ENCODE measurements at regions not wholly inside any gene's neighbourhood (a gene's known extent, or its start where the extent isn't known, plus 50 kb on each side); places are given as distances from the start of the nearest gene placed in this dataset.

- DNase-seq (ENCODE audit: low spot score) = no peak
- no peak for TF ChIP-seq CTCF (IDR thresholded peaks at IDR 0.05; ENCODE audit: extremely low read depth, insufficient read depth, missing control alignments)
- in situ Hi-C loops (cut with MboI; ENCODE audit: low pct_unique_long_range_greater_than_20kb, low sequenced_read_pairs, unreplicated experiment) = no loop called here
Observed at GRCh38 chr12:98360401-98360800, 155.0 kb upstream of the TMPO start.

GRCh38 chr12:98369581-98369980 lies 145.8 kb upstream of the TMPO start:
- DNase-seq (ENCODE audit: low spot score) = no peak
- TF ChIP-seq CTCF (IDR thresholded peaks at IDR 0.05; ENCODE audit: extremely low read depth, insufficient read depth, missing control alignments) = no peak
- in situ Hi-C loops (cut with MboI; ENCODE audit: low pct_unique_long_range_greater_than_20kb, low sequenced_read_pairs, unreplicated experiment) = no loop called here

GRCh38 chr12:98370976-98371375 lies 144.4 kb upstream of the TMPO start:
- TF ChIP-seq CTCF (IDR thresholded peaks at IDR 0.05; ENCODE audit: extremely low read depth, insufficient read depth, missing control alignments) = no peak
- DNase-seq (ENCODE audit: low spot score) = no peak
- in situ Hi-C loops (cut with MboI; ENCODE audit: low pct_unique_long_range_greater_than_20kb, low sequenced_read_pairs, unreplicated experiment) = no loop called here

- DNase-seq (ENCODE audit: low spot score) = no peak
- in situ Hi-C loops (cut with MboI; ENCODE audit: low pct_unique_long_range_greater_than_20kb, low sequenced_read_pairs, unreplicated experiment) = no loop called here
- no peak for TF ChIP-seq CTCF (IDR thresholded peaks at IDR 0.05; ENCODE audit: extremely low read depth, insufficient read depth, missing control alignments)
Observed at GRCh38 chr12:98371419-98371818, 144.0 kb upstream of the TMPO start.

GRCh38 chr12:98372340-98373024 lies 142.9 kb upstream of the TMPO start:
- in situ Hi-C loops (cut with MboI; ENCODE audit: low pct_unique_long_range_greater_than_20kb, low sequenced_read_pairs, unreplicated experiment) = no loop called here
- TF ChIP-seq CTCF (IDR thresholded peaks at IDR 0.05; ENCODE audit: extremely low read depth, insufficient read depth, missing control alignments) = no peak
- no peak for DNase-seq (ENCODE audit: low spot score)

GRCh38 chr12:98373025-98373554 lies 142.3 kb upstream of the TMPO start:
- peak; percentile 25 for DNase-seq (ENCODE audit: low spot score)
- in situ Hi-C loops (cut with MboI; ENCODE audit: low pct_unique_long_range_greater_than_20kb, low sequenced_read_pairs, unreplicated experiment) = no loop called here
- peak; percentile 68 for TF ChIP-seq CTCF (IDR thresholded peaks at IDR 0.05; ENCODE audit: extremely low read depth, insufficient read depth, missing control alignments)

Measured in GM13977 (cell line).